Effector CD8-positive, alpha-beta T cell (primary cell): ENCODE measurements at regions not wholly inside any gene's neighbourhood (a gene's known extent, or its start where the extent isn't known, plus 50 kb on each side); places are given as distances from the start of the nearest gene placed in this dataset.

Experiments
- DNase-seq: peaks from one replicate; lab custom pipeline; 2025; lab: John Stamatoyannopoulos, UW

DNA sequence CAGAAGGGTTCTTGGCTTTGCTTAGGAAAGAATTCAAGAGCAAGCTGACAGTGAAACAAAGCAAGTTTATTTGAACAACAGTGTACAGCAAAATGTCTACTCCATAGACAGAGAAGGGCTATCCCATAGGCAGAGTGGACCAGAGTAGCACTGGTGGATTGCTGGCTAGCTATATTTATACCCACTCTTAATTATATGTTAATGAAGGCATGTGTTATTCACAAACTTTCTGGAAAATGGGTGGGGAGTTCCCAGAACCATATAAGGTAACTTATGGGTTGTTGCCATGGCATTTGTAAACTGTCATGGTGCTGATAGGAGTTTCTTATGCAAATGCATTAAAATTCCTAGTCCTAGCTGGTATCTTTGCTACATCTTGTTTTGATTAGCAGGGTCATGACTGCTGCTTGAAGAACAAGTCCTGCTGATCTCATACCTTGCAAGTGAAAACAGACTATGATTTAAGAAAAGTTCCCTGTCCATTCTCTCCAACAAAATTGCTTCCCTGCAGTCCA, 330.5 kb downstream of the BUD13 start:
- no peak for DNase-seq

DNA sequence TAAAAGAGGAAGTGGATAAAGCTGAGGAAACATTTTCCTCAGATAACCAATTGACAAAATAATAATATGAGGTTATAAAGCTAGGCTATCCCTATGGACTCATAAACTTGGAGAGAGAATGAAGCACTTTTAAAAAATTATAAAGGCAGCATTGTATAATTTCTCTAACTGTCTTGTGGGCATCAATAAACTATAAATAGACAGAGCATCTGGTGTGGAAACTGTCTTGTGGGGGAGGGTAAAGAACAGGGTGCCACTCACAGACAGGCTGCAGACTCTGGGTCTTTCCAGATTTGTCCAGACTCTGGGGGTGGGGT, 333.5 kb downstream of the BUD13 start:
- no peak for DNase-seq

- DNase-seq = no peak
Measured at GRCh38 chr11:116438651-116439360, 334.0 kb downstream of the BUD13 start.

- DNase-seq = no peak
Measured at GRCh38 chr11:116434986-116435385, 337.8 kb downstream of the BUD13 start.

DNA sequence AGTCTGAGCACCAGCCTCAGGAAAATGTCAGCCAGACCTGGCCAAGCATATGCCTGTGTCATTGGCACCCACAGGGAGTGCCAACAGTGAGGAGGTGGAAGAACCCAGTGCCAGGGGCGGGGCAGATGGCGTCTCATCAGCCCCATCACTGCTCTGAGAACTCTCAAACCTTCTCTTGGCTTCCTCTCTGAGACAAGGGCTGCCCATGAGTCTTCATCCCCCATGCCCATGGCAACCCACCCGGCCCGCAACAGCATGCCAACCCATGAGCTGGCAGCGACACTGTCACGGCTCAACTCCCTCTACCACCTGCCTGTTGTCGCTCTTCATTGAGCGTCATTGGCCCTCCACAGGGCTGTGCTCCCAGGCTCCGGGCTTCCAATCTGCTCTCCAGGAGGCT, 340.5 kb downstream of the BUD13 start:
- no peak for DNase-seq

DNA sequence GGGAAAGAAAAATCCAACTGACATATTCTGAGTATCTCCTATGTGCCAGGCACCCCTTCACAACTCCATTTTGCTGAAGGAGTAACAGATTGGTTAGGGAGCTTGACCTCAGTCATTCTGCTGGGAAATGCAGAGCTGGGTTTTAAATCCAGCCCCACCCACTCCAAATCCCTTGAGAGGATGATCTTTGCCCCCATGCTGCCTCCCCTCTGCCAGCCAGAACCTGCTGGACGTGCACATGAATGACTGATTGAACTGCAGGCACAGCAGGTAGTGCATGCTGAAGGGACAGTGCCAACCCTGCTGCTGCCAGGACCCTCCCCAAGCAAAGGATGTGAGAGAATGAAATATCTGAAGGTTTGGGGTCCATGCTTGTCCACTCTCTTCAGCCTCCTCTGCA, 340.9 kb downstream of the BUD13 start:
- no peak for DNase-seq

DNA sequence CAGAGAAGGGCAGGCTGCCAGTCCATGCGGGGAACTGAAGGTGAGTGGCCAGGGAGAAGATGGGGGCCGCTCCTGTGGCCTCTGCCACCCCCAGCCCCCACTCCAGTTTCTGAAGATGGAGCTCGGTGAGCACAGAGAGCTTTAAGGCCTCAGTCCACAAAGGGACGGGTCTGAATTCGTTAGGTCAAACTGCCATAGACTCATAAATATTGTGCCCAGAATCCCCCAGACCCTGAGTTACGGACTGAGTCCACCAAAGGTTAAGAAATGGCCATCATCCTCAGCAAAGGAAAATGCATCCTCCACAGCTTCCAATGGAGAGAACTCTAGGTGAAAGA, 344.2 kb downstream of the BUD13 start:
- no peak for DNase-seq

GRCh38 chr11:116427903-116428637, 344.7 kb downstream of the BUD13 start:
- DNase-seq = no peak

DNA sequence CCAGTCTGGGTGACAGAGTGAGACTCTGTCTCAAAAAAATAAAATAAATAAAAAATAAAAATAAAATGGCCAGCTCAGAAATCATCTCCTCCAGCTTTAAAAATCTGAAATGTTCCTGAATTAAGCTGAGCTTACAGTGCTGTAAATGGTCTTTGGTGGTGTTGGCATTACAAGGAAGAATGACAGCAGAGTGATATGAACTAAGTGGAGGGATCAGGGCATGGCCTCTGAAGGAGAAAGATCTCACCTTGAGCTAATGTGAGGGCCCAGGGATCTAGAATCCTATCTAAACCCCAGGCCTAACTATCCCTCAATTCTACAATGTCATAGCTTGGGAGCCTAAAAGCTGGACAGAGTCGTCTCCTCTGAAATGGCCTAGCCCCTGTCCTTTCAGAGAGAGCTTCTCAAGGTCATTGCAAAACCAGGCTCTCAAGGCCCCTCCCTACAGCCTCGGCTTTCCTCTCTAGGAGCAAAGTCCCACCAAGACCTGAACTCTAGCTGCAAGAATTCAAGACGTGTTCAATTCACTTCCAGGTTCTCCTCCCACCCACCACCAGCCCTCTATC, 345.4 kb downstream of the BUD13 start:
- DNase-seq = no peak

- no peak for DNase-seq
Measured at GRCh38 chr11:116426761-116427160, 346.0 kb downstream of the BUD13 start.

DNA sequence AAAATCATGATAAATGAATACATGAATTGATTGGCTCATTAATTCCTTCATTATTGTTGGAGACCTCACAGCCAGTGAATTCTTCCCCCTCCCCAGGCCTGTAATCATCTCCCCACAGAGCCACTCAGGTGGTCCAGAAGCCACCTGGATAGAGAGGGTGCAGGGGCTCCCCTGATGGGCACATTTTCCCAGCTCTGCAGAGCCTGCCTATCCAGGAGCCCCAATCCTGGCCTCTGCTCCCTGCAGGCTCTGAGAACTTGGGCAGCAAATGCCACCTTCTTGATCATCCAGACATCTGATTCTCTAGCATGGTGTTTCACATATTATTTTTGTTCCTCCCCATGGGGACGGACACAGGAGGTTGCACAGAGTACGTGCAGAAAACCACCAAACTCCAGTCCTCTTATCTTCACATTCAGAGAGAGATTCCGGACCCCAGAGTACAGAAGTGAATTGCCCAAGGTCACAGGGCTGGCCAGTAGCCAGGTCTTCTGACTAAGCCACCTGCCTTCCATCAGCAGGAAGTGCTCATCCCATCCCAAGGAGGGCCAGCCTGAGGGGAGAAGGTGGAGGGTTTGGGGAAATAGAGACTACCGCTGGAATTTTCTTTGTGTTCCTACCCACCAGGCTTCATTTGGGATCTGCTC, 348.0 kb downstream of the BUD13 start:
- DNase-seq = no peak

DNA sequence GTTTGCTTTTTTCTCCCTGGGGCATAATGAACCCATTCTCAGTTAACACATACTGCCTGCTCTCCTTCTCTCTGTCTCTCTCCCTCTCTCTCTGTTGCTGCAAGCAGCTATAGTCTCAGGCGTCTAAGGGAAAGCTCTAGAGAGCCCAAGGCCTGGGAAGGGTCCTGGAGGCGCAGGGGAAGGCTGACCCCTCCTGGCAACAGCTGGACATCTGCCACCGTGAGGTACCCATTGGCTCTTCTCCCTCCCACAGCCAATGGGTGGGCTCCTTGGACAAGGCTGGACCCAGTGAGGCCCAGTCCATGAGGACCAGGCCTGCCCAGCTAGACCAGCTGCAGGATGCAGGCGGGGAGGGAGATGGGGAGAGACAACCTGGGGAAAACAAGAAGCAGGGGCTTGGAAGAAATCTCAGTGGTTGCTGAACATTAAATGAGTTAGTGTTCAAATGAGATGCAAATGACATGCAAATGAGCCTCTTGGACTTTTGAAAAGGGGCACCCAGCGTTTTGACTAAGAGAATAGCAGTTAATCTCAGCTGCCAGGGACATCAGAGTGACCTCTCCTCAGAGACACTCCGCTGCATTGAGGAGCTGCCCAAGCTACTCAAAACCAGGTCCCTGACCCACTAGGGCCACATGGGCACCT, 349.7 kb downstream of the BUD13 start:
- DNase-seq = no peak

DNA sequence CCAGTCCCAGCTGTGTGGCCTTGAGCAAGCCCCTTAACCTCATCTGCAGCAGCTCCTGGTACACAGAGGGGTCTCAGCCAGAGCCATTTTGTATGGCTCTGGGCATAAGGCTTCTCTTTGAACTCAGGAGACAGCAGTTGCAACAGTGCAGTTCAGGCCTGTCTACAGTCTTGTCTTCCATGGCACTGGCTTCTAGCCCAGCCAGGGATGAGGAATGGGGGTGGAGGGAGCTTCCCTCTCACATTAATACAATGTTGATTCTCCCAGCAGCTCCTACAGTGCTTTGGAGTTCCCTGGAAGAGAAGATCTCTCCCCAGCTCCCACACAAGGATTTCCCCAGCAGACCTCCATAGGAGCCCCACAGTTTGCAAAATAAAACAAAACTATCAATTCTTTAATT, 350.2 kb downstream of the BUD13 start:
- no peak for DNase-seq

- DNase-seq = no peak
Measured at GRCh38 chr11:116421529-116422185, 351.1 kb downstream of the BUD13 start.

GRCh38 chr11:116420770-116421528, 351.8 kb downstream of the BUD13 start:
- DNase-seq = no peak

GRCh38 chr11:116420030-116420429, 352.8 kb downstream of the BUD13 start:
- no peak for DNase-seq

DNA sequence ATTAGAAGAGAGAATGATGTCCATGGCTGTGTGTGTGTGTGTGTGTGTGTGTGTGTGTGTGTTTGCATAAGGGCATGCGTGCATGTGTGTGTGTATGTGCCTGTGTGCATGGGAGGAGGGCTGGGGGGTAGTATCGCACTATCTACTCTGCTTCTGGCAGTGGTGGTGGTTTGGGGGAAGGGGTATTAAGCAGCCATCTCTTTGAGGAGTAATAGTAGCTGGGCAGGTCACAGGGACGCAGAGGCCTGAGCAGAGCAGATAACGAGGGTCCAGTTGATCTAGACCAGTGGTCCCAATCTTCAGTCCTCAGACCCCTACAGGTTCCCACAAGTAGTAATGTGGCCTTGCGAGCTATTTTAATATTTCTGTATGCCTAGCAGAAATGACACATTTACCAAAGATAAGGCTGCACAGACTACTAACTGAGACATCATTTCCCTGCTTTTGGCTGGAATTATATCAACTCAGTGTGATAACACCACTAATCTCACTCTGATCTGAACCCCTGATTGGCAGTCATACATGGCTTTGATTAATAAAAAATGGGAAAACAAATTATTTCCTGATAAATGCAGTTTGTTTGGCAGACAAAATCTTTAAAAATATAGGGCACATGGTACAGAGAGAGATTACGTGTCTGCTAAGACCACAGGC, 354.3 kb downstream of the BUD13 start:
- no peak for DNase-seq

- DNase-seq = no peak
Measured at GRCh38 chr11:116416852-116417251, 355.9 kb downstream of the BUD13 start.

- no peak for DNase-seq
Measured at GRCh38 chr11:116415095-116415494, 357.7 kb downstream of the BUD13 start.

DNA sequence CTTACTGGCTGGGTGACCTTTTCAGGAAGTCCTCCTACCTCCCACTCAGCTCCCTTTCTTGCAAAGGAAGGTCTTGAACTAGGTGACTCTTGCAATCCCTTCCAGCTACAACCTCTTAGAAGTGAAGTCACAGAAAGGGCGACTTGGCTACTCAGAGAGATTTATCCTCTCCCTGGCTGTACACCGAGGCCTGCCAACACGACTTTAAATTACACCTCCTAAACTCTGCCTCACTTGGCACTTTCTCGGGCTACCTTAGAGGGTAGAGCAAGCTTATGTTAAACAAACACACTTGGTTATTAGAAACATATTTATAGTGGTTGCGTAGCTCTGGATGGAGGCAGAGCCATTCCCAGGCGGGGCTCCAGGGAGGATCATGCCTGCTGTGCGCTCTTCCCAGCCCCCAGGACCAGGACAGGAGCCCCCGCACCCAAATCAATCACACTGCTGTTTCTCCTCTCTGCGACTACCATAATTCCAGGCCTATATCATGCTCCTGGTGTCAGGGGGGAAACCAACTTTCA, 358.4 kb downstream of the BUD13 start:
- DNase-seq = no peak
